Epithelial cell of proximal tubule (primary cell): ENCODE measurements at regions not wholly inside any gene's neighbourhood (a gene's known extent, or its start where the extent isn't known, plus 50 kb on each side); places are given as distances from the start of the nearest gene placed in this dataset.

Experiments
- DNase-seq: peaks from one replicate; pipeline ENCODE4 v3.0.0-alpha.2; 2011; ENCODE audit warnings: low read depth
- H3K4me3 ChIP-seq: 2 replicates; pipeline ENCODE4 v1.5.1; 2011; ENCODE audit warnings: low read depth, mild to moderate bottlenecking, low read length
- TF ChIP-seq, protein P1 (sequence below): conservative IDR thresholded peaks from 2 replicates; pipeline ENCODE4 v1.5.1; 2012; ENCODE audit warnings: low read depth, mild to moderate bottlenecking, low read length

DNA sequence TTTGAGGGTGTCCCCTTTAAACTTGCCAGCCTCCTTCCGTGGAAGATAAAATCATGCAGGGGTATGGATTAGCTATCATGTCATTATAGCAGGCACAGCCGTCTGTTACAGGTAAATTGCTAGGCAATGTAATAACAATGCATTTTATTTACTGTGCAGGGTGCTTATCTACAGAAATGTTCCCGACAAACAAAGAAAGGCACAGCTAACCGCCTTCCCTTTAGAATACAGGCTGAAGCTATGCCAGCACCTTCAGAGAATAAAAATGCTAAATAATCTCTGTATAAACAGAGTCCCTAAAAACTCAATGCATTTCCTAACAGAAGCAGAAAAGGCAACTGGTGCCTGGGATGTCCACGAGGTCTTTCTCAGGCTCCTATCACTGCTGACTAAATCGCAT, 239.2 kb downstream of the SPTSSA start:
- H3K4me3 ChIP-seq = no peak overlapping the region
- TF ChIP-seq, protein P1, sequence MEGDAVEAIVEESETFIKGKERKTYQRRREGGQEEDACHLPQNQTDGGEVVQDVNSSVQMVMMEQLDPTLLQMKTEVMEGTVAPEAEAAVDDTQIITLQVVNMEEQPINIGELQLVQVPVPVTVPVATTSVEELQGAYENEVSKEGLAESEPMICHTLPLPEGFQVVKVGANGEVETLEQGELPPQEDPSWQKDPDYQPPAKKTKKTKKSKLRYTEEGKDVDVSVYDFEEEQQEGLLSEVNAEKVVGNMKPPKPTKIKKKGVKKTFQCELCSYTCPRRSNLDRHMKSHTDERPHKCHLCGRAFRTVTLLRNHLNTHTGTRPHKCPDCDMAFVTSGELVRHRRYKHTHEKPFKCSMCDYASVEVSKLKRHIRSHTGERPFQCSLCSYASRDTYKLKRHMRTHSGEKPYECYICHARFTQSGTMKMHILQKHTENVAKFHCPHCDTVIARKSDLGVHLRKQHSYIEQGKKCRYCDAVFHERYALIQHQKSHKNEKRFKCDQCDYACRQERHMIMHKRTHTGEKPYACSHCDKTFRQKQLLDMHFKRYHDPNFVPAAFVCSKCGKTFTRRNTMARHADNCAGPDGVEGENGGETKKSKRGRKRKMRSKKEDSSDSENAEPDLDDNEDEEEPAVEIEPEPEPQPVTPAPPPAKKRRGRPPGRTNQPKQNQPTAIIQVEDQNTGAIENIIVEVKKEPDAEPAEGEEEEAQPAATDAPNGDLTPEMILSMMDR = no peak
- no peak for DNase-seq

DNA sequence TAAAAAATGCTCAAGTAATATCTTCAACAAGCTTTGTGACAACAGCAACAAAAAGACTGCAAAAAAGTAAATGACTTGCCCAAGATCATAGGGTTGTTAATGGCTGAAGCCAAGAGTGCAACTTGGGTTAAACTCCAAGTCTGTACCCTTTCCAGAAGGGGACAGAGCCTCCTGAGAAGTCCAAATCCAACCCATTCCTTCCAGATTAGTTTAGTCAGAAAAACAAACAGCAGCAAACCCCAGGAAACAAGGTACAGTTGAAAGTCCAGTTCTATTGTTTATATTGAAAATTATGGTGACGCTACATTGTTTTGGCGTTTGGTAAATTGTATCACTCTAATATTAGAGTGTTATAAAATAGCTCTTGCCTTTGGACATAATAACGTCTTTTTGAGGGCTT, 239.9 kb downstream of the SPTSSA start:
- TF ChIP-seq, protein P1 = no peak
- no peak overlapping the region for H3K4me3 ChIP-seq
- DNase-seq = no peak

DNA sequence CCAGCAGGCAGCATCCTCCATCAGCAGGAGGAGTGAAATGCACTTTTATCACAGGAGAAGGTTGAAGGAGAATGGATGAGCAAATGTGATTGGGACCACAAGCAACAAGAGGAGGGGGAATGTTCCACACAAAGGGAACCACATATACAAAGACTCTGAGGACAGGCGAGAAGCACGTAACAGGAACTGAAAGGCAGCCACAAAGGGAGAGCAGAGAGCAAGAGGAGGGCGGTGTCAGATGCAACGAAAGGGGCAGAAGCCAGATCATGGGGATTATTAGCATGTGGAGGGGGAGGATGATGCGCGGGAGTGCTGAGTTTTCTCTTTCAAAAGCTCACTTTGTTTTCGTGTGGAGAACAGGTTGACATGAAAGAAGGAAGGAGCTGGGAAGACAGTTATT, 241.1 kb downstream of the SPTSSA start:
- TF ChIP-seq, protein P1 = no peak
- no peak for DNase-seq
- H3K4me3 ChIP-seq = no peak overlapping the region

DNA sequence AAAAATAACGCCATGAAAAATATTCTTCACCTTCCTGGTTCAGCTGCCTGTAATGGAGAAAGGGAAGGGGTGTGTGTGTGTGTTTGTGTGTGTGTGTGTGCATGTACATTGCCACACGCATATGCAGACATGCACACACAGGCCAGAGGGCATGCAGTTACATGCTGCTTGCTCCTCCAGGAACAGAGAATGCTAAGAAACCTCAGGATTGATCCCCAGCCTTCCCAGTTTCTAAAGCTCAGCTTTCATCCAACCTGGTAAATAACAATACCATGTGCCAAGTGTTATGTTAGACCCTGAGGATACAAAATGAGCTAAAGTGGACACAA, 241.7 kb downstream of the SPTSSA start:
- TF ChIP-seq, protein P1 = no peak
- H3K4me3 ChIP-seq = no peak overlapping the region
- DNase-seq = no peak

DNA sequence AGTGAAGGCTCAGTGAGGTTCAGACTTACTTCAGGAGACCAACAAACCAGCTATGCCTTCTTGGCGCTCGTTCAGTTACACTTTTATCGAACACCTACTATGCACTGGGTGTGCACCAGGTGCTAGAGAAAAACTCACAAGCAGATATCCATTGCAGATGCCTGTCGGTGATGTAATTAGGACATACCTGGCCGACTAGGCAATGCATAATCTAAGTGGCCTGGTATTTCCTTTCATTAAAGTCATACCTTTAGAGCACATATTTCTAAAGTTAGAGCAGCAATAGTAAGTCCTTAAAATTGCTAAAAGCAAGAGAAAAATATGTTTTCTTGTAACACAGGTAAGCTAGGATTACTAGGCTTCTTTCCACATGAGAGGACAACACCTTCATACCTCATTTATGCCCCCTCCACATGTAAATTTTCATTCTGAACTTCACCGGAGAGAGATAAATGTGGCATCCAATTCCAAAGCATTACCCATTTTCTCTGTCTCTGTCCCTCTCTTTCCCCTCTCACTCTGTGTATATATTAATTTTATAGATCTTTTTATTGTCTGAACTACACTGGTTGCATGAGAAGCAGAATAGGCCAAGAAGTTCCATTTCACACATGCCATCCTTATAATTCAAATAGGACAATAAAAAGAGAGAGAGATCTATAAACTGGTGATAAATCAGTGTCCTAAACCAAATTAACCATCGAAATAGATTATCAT, 242.2 kb downstream of the SPTSSA start:
- TF ChIP-seq, protein P1 = no peak
- no peak for DNase-seq
- H3K4me3 ChIP-seq = no peak overlapping the region

DNA sequence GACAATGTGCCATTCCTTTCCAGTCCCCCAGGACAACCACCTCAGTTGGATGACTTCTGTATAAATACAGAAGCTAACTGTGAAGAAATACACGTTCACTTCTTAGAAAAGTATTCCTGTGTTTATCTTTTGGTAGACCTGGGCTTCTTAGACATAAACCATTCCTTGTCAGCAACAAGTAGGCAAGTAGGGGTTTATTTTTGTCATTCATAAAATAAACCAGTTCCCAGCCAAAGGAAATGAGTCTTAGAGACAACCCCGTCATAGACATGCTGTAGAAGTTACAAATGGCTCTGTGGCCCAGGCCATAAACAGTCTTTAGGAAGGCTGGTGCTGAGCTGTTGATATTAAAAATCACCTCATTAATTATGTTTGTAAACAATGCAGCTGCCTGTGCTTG, 243.2 kb downstream of the SPTSSA start:
- TF ChIP-seq, protein P1 = no peak
- DNase-seq = no peak

DNA sequence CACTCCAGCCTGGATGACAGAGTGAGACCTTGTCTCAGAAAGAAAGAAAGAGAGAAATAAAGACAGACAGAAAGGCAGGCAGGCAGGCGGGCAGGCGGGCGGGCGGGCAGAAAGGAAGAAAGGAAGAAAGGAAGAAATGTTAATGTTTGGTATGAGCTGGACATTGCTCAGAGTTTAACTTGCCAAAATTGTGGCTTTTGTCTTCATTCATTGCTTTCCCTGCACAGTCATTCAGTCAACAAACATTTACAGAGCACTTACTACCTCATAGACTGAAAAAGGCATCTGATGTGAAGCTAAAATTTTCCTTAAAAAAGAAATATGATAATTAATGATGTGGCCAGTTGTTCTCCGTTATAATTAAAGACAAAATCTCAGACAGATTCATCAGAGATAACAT, 247.1 kb downstream of the SPTSSA start:
- H3K4me3 ChIP-seq = no peak overlapping the region
- TF ChIP-seq, protein P1 = no peak
- DNase-seq = no peak

More for the DNA sequence above, 243.2 kb downstream of the SPTSSA start:
- H3K4me3 ChIP-seq = no peak overlapping the region
